A673 (cell line): ENCODE measurements at regions not wholly inside any gene's neighbourhood (a gene's known extent, or its start where the extent isn't known, plus 50 kb on each side); places are given as distances from the start of the nearest gene placed in this dataset.

Source experiments
- BruUV-seq: library from RNA; stranded (reverse); fragments of 400-500 nt; replicated peaks from 2 replicates; lab custom pipeline; 2021; lab: Mats Ljungman, UMichigan
- CTCF ChIA-PET: fragments of 300-600 bp; sonication (Branson Sonifier 250); formaldehyde crosslinking; loops from one replicate; lab custom pipeline; 2022; ENCODE audit warnings: antibody characterized with exemption; lab: Charles Lee
- POLR2A ChIA-PET: fragments of 300-600 bp; sonication (Branson Sonifier 250); formaldehyde crosslinking; loops from one replicate; lab custom pipeline; 2022; ENCODE audit warnings: antibody characterized with exemption; ENCODE audit not compliant: low non-redundant PET; lab: Charles Lee
- DNase-seq: peaks from one replicate; pipeline ENCODE4 v3.0.0-alpha.2; 2015; ENCODE audit warnings: low spot score
- H3K27ac ChIP-seq: fragments of 200-600 bp; sonication (generic); 2 replicates; pipeline ENCODE4 v1.5.1; 2016; ENCODE audit warnings: mixed run types, low read depth, mild to moderate bottlenecking, mixed read lengths, antibody characterized with exemption, low read length; ENCODE audit not compliant: poor library complexity, severe bottlenecking
- H3K27me3 ChIP-seq: fragments of 200-600 bp; sonication (generic); replicated peaks from 2 replicates; pipeline ENCODE4 v1.6.1; 2017; ENCODE audit warnings: mixed run types, low read depth, mild to moderate bottlenecking, mixed read lengths, antibody characterized with exemption, low read length; ENCODE audit not compliant: insufficient read depth, poor library complexity
- H3K36me3 ChIP-seq: fragments of 200-600 bp; sonication (generic); 2 replicates; pipeline ENCODE4 v1.6.1; 2016; ENCODE audit warnings: mixed run types, mild to moderate bottlenecking, mixed read lengths, antibody characterized with exemption, low read length; ENCODE audit not compliant: insufficient read depth, poor library complexity, severe bottlenecking
- H3K4me1 ChIP-seq: fragments of 200-600 bp; sonication (generic); 2 replicates; pipeline ENCODE4 v1.6.1; 2017; ENCODE audit warnings: mixed run types, mild to moderate bottlenecking, mixed read lengths, antibody characterized with exemption, low read length; ENCODE audit not compliant: insufficient read depth, poor library complexity, severe bottlenecking
- H3K4me3 ChIP-seq: fragments of 200-600 bp; sonication (generic); 2 replicates; pipeline ENCODE4 v1.5.1; 2016; ENCODE audit warnings: low read depth, mixed run types, mild to moderate bottlenecking, mixed read lengths, low read length; ENCODE audit not compliant: poor library complexity, severe bottlenecking
- H3K9me3 ChIP-seq: fragments of 200-600 bp; sonication (generic); 2 replicates; pipeline ENCODE4 v1.6.1; 2016; ENCODE audit warnings: mixed run types, low read depth, mild to moderate bottlenecking, mixed read lengths, antibody characterized with exemption, low read length; ENCODE audit not compliant: poor library complexity, severe bottlenecking
- CTCF ChIP-seq: fragments of 300-800, 200-600 bp; sonication (generic); conservative IDR thresholded peaks from 2 replicates; pipeline ENCODE4 v1.5.1; 2017; ENCODE audit warnings: low read depth, mild to moderate bottlenecking, antibody characterized with exemption, low read length, moderate library complexity, mixed read lengths
- EZH2 ChIP-seq: fragments of 200-600 bp; sonication (generic); IDR thresholded peaks from 2 replicates; pipeline ENCODE4 v1.6.1; 2017; ENCODE audit warnings: borderline replicate concordance, low read depth, mild to moderate bottlenecking, mixed read lengths, antibody characterized with exemption, low read length; ENCODE audit not compliant: poor library complexity, severe bottlenecking
- intact Hi-C: fragments of 100-400 bp; cut with micrococcal nuclease; formaldehyde crosslinking; loops from one replicate; pipeline ENCODE4 v1.10.0; 2022; ENCODE audit not compliant: unreplicated experiment

- CTCF ChIA-PET = no interaction called here
- intact Hi-C loops = no loop called here
- Histone ChIP-seq H3K27me3 (no peaks in the 10 kb centered on the region), H3K4me3 (no peak overlapping the region), H3K9me3 (no peaks in the 10 kb centered on the region), H3K36me3 (no peaks in the 10 kb centered on the region), H3K27ac (no peak overlapping the region), H3K4me1 (no peaks in the 10 kb centered on the region)
- POLR2A ChIA-PET = no interaction called here
- TF ChIP-seq CTCF = no peak
- no peak for TF ChIP-seq EZH2
- no TSS peak for BruUV-seq
- no peak for DNase-seq
These were observed 424.9 kb downstream of the HINT1 start for GRCh38 chr5:130740047-130740569.

GRCh38 chr5:130731839-130732238 lies 433.2 kb downstream of the HINT1 start:
- BruUV-seq = no TSS peak

GRCh38 chr5:130729541-130729940 lies 435.5 kb downstream of the HINT1 start:
- Histone ChIP-seq H3K4me3 (no peak overlapping the region), H3K27me3 (no peaks in the 10 kb centered on the region), H3K36me3 (no peaks in the 10 kb centered on the region), H3K27ac (no peak overlapping the region), H3K4me1 (no peaks in the 10 kb centered on the region), H3K9me3 (no peaks in the 10 kb centered on the region)
- no TSS peak for BruUV-seq
- no peak for DNase-seq
- no peak for TF ChIP-seq EZH2
- TF ChIP-seq CTCF = no peak
- CTCF ChIA-PET = no interaction called here
- POLR2A ChIA-PET = no interaction called here
- intact Hi-C loops = loop anchor here (10.0 kb wide), 1 partner anchor 625 kb away; no protein-coding TSS in a partner anchor

More at GRCh38 chr5:130731839-130732238, 433.2 kb downstream of the HINT1 start:
- Histone ChIP-seq H3K36me3 (no peaks in the 10 kb centered on the region), H3K27me3 (no peaks in the 10 kb centered on the region), H3K4me1 (no peaks in the 10 kb centered on the region), H3K9me3 (no peaks in the 10 kb centered on the region), H3K4me3 (no peak overlapping the region), H3K27ac (no peak overlapping the region)
- TF ChIP-seq CTCF (no peak), EZH2 (no peak)
- no peak for DNase-seq
- CTCF ChIA-PET = no interaction called here
- intact Hi-C loops = no loop called here
- POLR2A ChIA-PET = no interaction called here
